A549 (cell line): ENCODE measurements at regions not wholly inside any gene's neighbourhood (a gene's known extent, or its start where the extent isn't known, plus 50 kb on each side); places are given as distances from the start of the nearest gene placed in this dataset.

Experiments
- ATAC-seq, 2 experiments: fragments of 200-7000 bp in 1 of 2; fragments of >200 bp in 1 of 2; cut with Nextera tagmentation in 1 of 2; cut with Tn5 transposase in 1 of 2; 3 replicates each; pipeline versions ENCODE4 v1.8.0 to v1.9.1; 2018 to 2020; ENCODE audit warnings: mild to moderate bottlenecking in 1 of 2, moderate library complexity in 1 of 2
- CTCF ChIA-PET: fragments of 300-600 bp; sonication (Branson Sonifier 250); formaldehyde crosslinking; extraction: SDS; loops from one replicate; lab custom pipeline; 2021; ENCODE audit warnings: antibody characterized with exemption, inconsistent platforms; lab: Yijun Ruan, JAX
- POLR2A ChIA-PET: fragments of 350-600 bp; formaldehyde crosslinking; extraction: SDS; loops from one replicate; lab custom pipeline; 2021; ENCODE audit warnings: antibody characterized with exemption, inconsistent platforms; lab: Yijun Ruan, JAX
- DNase-seq, 2 experiments: peaks; one replicate each; pipeline versions ENCODE4 v3.0.0 to v3.0.0-alpha.2; 2011 to 2016; ENCODE audit warnings: low read depth in 1 of 2, low spot score in 1 of 2
- FAIRE-seq: peaks from 2 replicates; lab custom pipeline; 2011; peaks lifted over from hg19 to GRCh38; lab: Jason Lieb, UNC
- H3K27ac ChIP-seq, 2 experiments: fragments of >200 bp; sonication (Bioruptor Twin); formaldehyde crosslinking; 3 replicates each; pipeline ENCODE4 v1.5.1; 2016 to 2017
- H3K4me1 ChIP-seq: fragments of >200 bp; sonication (Bioruptor Twin); formaldehyde crosslinking; 3 replicates; pipeline ENCODE4 v1.6.1; 2016
- H3K4me2 ChIP-seq: fragments of >200 bp; sonication (Bioruptor Twin); formaldehyde crosslinking; 3 replicates; pipeline ENCODE4 v1.6.1; 2016
- H3K4me3 ChIP-seq: fragments of >200 bp; sonication (Bioruptor Twin); formaldehyde crosslinking; 3 replicates; pipeline ENCODE4 v1.5.1; 2016
- H3K9me3 ChIP-seq: fragments of >200 bp; sonication (Bioruptor Twin); formaldehyde crosslinking; 3 replicates; pipeline ENCODE4 v1.6.1; 2016
- CBX2 ChIP-seq: fragments of 200-600 bp; sonication (generic); IDR thresholded peaks from 2 replicates; pipeline ENCODE4 v1.6.1; 2016; ENCODE audit warnings: low read depth, mild to moderate bottlenecking, borderline replicate concordance
- CEBPB ChIP-seq, 2 experiments: fragments of >200 bp in 1 of 2; sonication (Bioruptor Twin) in 1 of 2; formaldehyde crosslinking in 1 of 2; IDR thresholded peaks; 2 replicates each; pipeline ENCODE4 v1.6.1; 2012 to 2016
- CHD2 ChIP-seq: fragments of 150-350 bp; IDR thresholded peaks from 2 replicates; pipeline ENCODE4 v1.6.1; 2014; ENCODE audit warnings: low read length; ENCODE audit not compliant: partially characterized antibody
- EHMT2 ChIP-seq: fragments of 200-600 bp; sonication (generic); IDR thresholded peaks from 2 replicates; pipeline ENCODE4 v1.6.1; 2016; ENCODE audit warnings: antibody characterized with exemption, low read depth, mild to moderate bottlenecking, moderate library complexity
- ESRRA ChIP-seq: fragments of 150-350 bp; IDR thresholded peaks from 2 replicates; pipeline ENCODE4 v1.6.1; 2014; ENCODE audit warnings: mild to moderate bottlenecking, low read length, borderline replicate concordance
- GATA3 ChIP-seq: IDR thresholded peaks from 2 replicates; pipeline ENCODE4 v1.6.1; 2012; ENCODE audit warnings: borderline replicate concordance
- HOXA7 ChIP-seq: fragments of 250-450 bp; sonication (Bioruptor Pico); IDR thresholded peaks from 2 replicates; pipeline ENCODE4 v1.5.0; 2020; ENCODE audit warnings: mild to moderate bottlenecking, moderate library complexity
- JUN ChIP-seq, 2 experiments: fragments of >200 bp; sonication (Bioruptor Twin); formaldehyde crosslinking; IDR thresholded peaks; 2 replicates in 1 of 2; 3 replicates in 1 of 2; pipeline ENCODE4 v1.6.1; 2016 to 2017
- MAFK ChIP-seq: fragments of 450-650 bp; IDR thresholded peaks from 2 replicates; pipeline ENCODE4 v1.6.1; 2014; ENCODE audit not compliant: partially characterized antibody
- NPAS2 ChIP-seq: fragments of 250-450 bp; sonication (Bioruptor Pico); IDR thresholded peaks from 2 replicates; pipeline ENCODE4 v1.8.0; 2022; ENCODE audit warnings: mild to moderate bottlenecking, moderate library complexity, borderline replicate concordance
- POLR2AphosphoS2 ChIP-seq: conservative IDR thresholded peaks from 2 replicates; pipeline ENCODE4 v1.6.1; 2012; ENCODE audit warnings: low read length, improper control_type of control experiment, inconsistent platforms
- RAD21 ChIP-seq, 2 experiments: fragments of >200 bp in 1 of 2; sonication (Bioruptor Twin) in 1 of 2; formaldehyde crosslinking in 1 of 2; IDR thresholded peaks in 1 of 2; conservative IDR thresholded peaks in 1 of 2; 2 replicates in 1 of 2; 3 replicates in 1 of 2; pipeline ENCODE4 v1.6.1; 2012 to 2018; ENCODE audit warnings: inconsistent platforms in 1 of 2
- SMC3 ChIP-seq: fragments of >200 bp; sonication (Bioruptor Twin); formaldehyde crosslinking; IDR thresholded peaks from 3 replicates; pipeline ENCODE4 v1.6.1; 2018; ENCODE audit warnings: inconsistent platforms
- TP53 ChIP-seq: fragments of 250-450 bp; sonication (Bioruptor Pico); IDR thresholded peaks from 2 replicates; pipeline ENCODE4 v1.5.0; 2021; ENCODE audit warnings: mild to moderate bottlenecking, moderate library complexity
- ZFP36 ChIP-seq: fragments of 450-650 bp; IDR thresholded peaks from 2 replicates; pipeline ENCODE4 v1.6.1; 2014; ENCODE audit warnings: borderline replicate concordance; ENCODE audit not compliant: partially characterized antibody
- ZNF302 ChIP-seq: fragments of 250-450 bp; sonication (Bioruptor Pico); IDR thresholded peaks from 2 replicates; pipeline ENCODE4 v1.9.0; 2021; ENCODE audit warnings: inconsistent platforms, mild to moderate bottlenecking, moderate library complexity
- WGBS: methylation state at CpG from one replicate; pipeline ENCODE4 v1.1.6; 2017; ENCODE audit errors: missing lambda C conversion rate; 5-methylcytosine and 5-hydroxymethylcytosine counted together
- TF ChIP-seq, protein P1 (sequence below): fragments of 200-600 bp; sonication (generic); IDR thresholded peaks from 2 replicates; pipeline ENCODE4 v1.6.1; 2016; ENCODE audit warnings: antibody characterized with exemption, mild to moderate bottlenecking, moderate library complexity
- TF ChIP-seq, protein P2 (sequence below): fragments of 150-350 bp; IDR thresholded peaks from 2 replicates; pipeline ENCODE4 v1.6.1; 2014; ENCODE audit warnings: low read depth, mild to moderate bottlenecking, low read length
- TF ChIP-seq, protein P3 (sequence below): IDR thresholded peaks from 2 replicates; pipeline ENCODE4 v1.6.1; 2012
- TF ChIP-seq, protein P4 (sequence below): fragments of >200 bp; sonication (Bioruptor Twin); formaldehyde crosslinking; IDR thresholded peaks from 3 replicates; pipeline ENCODE4 v1.6.1; 2016
- TF ChIP-seq, protein P5 (sequence below): IDR thresholded peaks from 2 replicates; pipeline ENCODE4 v1.6.1; 2012; ENCODE audit warnings: low read depth, borderline replicate concordance

DNA sequence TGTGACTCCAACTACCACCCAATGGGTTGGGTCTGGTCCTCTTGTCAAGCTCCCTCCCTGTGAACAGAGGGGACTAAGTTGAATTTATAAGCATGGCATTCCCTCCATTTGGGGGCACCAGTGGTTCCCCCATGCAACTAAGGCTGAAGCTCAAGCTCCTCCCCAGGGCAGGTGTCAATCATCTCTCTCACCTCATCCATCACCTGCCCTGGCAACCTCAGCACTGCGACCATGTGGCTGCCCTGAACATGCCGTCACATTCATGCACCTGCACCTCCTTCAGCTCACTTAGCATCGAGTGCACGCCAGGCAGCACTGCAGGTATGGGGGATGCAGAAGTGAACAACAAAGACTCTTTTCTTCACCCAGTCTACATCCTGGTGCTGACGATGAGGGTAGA is 799.3 kb downstream of the TBC1D22A start (continued):
- TF ChIP-seq, protein P1, sequence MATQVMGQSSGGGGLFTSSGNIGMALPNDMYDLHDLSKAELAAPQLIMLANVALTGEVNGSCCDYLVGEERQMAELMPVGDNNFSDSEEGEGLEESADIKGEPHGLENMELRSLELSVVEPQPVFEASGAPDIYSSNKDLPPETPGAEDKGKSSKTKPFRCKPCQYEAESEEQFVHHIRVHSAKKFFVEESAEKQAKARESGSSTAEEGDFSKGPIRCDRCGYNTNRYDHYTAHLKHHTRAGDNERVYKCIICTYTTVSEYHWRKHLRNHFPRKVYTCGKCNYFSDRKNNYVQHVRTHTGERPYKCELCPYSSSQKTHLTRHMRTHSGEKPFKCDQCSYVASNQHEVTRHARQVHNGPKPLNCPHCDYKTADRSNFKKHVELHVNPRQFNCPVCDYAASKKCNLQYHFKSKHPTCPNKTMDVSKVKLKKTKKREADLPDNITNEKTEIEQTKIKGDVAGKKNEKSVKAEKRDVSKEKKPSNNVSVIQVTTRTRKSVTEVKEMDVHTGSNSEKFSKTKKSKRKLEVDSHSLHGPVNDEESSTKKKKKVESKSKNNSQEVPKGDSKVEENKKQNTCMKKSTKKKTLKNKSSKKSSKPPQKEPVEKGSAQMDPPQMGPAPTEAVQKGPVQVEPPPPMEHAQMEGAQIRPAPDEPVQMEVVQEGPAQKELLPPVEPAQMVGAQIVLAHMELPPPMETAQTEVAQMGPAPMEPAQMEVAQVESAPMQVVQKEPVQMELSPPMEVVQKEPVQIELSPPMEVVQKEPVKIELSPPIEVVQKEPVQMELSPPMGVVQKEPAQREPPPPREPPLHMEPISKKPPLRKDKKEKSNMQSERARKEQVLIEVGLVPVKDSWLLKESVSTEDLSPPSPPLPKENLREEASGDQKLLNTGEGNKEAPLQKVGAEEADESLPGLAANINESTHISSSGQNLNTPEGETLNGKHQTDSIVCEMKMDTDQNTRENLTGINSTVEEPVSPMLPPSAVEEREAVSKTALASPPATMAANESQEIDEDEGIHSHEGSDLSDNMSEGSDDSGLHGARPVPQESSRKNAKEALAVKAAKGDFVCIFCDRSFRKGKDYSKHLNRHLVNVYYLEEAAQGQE = no peak
- no peak for TF ChIP-seq HOXA7
- TF ChIP-seq, protein P2, sequence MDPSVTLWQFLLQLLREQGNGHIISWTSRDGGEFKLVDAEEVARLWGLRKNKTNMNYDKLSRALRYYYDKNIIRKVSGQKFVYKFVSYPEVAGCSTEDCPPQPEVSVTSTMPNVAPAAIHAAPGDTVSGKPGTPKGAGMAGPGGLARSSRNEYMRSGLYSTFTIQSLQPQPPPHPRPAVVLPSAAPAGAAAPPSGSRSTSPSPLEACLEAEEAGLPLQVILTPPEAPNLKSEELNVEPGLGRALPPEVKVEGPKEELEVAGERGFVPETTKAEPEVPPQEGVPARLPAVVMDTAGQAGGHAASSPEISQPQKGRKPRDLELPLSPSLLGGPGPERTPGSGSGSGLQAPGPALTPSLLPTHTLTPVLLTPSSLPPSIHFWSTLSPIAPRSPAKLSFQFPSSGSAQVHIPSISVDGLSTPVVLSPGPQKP = no peak
- TF ChIP-seq ESRRA = no peak
- TF ChIP-seq NPAS2 (CRISPR knock-in tag) = no peak
- TF ChIP-seq GATA3 = no peak
- no peak for TF ChIP-seq TP53

DNA sequence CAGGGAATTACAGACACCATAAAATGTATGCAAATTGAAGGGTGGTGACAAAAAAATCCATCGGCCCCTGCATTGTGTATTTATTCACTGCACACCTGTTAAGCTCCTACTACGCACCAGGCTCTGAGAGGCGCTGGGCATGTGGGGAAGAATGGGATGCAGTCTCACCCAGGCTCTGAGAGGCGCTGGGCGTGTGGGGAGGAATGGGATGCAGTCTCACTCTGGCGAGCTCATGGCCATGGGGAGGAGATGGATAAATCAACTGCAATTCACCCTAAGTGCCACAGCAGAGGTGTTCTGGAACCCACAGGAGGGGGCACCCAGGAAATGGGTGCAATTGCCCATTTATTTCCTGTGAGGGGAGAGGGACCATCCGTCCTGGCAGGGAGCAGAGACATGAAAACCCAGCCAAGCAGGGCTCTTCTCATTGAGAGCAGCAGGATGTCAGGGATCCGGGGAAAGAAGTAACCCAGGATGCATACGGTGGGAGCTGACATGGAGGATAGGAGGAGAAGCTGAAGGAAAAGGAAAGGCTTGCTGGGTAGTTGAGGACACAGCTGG is 798.7 kb downstream of the TBC1D22A start:
- Histone ChIP-seq H3K27ac (no peak overlapping the region), H3K4me1 (no peaks in the 10 kb centered on the region), H3K4me2 (no peak overlapping the region), H3K4me3 (no peak overlapping the region), H3K9me3 (no peaks in the 10 kb centered on the region; the same call in 2 of the 3 replicates)
- CTCF ChIA-PET = no interaction called here
- DNase-seq = no peak
- FAIRE-seq = no peak
- POLR2A ChIA-PET = no interaction called here
- 43% methylated on average over 9 of the region's 9 CpGs for WGBS
- no peak for ATAC-seq
- TF ChIP-seq ZNF302 (CRISPR knock-in tag) (no peak), CEBPB (IDR thresholded peaks at IDR 0.05) (no peak), SMC3 (no peak), TP53 (no peak)
- TF ChIP-seq, protein P3, sequence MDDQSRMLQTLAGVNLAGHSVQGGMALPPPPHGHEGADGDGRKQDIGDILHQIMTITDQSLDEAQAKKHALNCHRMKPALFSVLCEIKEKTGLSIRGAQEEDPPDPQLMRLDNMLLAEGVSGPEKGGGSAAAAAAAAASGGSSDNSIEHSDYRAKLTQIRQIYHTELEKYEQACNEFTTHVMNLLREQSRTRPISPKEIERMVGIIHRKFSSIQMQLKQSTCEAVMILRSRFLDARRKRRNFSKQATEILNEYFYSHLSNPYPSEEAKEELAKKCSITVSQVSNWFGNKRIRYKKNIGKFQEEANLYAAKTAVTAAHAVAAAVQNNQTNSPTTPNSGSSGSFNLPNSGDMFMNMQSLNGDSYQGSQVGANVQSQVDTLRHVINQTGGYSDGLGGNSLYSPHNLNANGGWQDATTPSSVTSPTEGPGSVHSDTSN = no peak
- TF ChIP-seq, protein P4, sequence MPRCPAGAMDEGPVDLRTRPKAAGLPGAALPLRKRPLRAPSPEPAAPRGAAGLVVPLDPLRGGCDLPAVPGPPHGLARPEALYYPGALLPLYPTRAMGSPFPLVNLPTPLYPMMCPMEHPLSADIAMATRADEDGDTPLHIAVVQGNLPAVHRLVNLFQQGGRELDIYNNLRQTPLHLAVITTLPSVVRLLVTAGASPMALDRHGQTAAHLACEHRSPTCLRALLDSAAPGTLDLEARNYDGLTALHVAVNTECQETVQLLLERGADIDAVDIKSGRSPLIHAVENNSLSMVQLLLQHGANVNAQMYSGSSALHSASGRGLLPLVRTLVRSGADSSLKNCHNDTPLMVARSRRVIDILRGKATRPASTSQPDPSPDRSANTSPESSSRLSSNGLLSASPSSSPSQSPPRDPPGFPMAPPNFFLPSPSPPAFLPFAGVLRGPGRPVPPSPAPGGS = no peak
- TF ChIP-seq, protein P5, sequence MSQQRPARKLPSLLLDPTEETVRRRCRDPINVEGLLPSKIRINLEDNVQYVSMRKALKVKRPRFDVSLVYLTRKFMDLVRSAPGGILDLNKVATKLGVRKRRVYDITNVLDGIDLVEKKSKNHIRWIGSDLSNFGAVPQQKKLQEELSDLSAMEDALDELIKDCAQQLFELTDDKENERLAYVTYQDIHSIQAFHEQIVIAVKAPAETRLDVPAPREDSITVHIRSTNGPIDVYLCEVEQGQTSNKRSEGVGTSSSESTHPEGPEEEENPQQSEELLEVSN = no peak

DNA sequence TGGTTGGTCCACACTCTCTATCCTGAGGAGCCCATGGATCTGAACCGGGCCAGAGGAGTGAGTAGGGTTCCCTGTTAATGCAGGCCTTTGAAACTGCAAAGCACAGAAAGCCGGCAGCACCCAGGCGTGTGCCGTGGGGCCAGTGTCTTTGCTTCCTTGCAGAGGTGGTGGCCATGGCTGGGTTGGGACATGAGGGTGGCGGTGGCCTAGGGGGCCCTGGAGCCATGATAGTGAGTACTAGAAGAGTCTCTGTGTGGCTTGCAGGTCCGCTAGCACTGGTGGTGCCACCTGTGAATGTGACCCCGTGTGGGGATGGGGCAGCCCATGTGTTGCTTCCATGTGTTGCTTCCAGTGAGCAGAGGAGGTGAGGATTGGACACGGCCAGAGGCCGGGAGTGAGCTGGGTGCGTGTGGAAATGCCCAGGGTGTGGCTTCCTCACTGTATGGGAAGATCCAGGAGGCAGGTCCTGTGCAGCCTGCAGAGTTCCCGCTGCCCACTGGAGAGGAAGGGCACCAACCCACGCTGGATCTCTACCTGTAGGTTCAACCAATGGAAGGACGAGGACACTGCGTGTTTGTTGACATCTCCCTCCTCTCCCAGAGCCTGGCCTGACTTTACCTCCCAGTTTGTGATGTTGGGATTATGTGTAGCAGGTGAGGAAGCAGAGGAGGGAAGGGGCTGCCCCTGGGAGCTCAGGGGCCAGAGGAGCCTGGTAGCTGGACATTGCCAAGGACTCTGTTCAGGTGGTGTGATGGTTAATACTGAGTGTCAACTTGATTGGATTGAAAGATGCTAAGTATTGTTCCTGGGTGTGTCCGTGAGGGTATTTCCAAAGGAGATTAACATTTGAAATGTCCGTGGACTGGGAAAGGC is 796.6 kb downstream of the TBC1D22A start:
- ChIA-PET POLR2A (no interaction called here), CTCF (no interaction called here)
- H3K4me3 ChIP-seq = no peak overlapping the region
- H3K4me2 ChIP-seq = no peak overlapping the region
- no peaks in the 10 kb centered on the region for H3K4me1 ChIP-seq
- ATAC-seq (no peak), DNase-seq (no peak), FAIRE-seq (no peak)
- H3K9me3 ChIP-seq = no peaks in the 10 kb centered on the region; the same call in 2 of the 3 replicates
- 24% methylated on average over 8 of the region's 16 CpGs for WGBS
- H3K27ac ChIP-seq = no peak overlapping the region
- TF ChIP-seq GATA3 (no peak), SMC3 (no peak), ESRRA (no peak), POLR2AphosphoS2 (no peak), HOXA7 (no peak), NPAS2 (CRISPR knock-in tag) (no peak), JUN (IDR thresholded peaks at IDR 0.05) (no peak), MAFK (no peak), CBX2 (no peak), EHMT2 (no peak), CHD2 (no peak), ZFP36 (no peak), RAD21 (conservative IDR thresholded peaks at IDR 0.05 in 1 of 2, IDR thresholded peaks at IDR 0.05 in 1 of 2) (no peak)
- TF ChIP-seq, protein P4 = no peak
- TF ChIP-seq, protein P2 = no peak
